ENCODE measurements at regions not wholly inside any gene's neighbourhood (a gene's known extent, or its start where the extent isn't known, plus 50 kb on each side); places are given as distances from the start of the nearest gene placed in this dataset.

GRCh38 chr5:174518512-174518911 is 205.9 kb upstream of the MSX2 start:
- TF ChIP-seq CTCF (conservative IDR thresholded peaks at IDR 0.05 in 1 of 2, IDR thresholded peaks at IDR 0.05 in 1 of 2; ENCODE audit: extremely low read depth in 1 of 2, insufficient read depth in 1 of 2, low read depth in 1 of 2, low read length in 2 of 2) (no peak), EZH2 (IDR thresholded peaks at IDR 0.05; ENCODE audit: borderline replicate concordance, low read length) (no peak)

Measured in mammary epithelial cell (primary cell).